ENCODE measurements at regions not wholly inside any gene's neighbourhood (a gene's known extent, or its start where the extent isn't known, plus 50 kb on each side); places are given as distances from the start of the nearest gene placed in this dataset.
"Not testable (repeated sequence)": the region's sequence is repeated elsewhere in the genome, so short reads cannot be mapped to it uniquely, and the experiment has no call there.

DNA sequence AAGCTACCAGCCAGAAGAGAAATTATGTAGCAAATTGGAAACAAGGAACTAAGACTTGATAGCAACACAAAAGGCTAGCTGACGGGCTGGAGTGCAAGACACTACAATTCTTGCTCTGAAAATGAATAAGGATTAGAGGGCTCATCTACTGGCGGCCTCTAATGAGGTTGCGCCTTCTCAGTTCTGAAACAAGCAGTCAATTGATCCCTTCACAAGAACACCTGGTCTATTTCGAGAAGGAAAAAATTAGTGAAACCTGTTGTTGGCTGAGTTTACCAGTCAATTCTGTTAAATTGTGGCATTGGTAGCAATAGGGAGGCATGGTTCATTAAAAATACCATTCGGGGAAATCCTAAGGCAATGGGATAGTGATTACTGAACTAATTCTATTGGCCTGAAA lies 74.8 kb upstream of the JARID2 start:
- no peak for DNase-seq

DNA sequence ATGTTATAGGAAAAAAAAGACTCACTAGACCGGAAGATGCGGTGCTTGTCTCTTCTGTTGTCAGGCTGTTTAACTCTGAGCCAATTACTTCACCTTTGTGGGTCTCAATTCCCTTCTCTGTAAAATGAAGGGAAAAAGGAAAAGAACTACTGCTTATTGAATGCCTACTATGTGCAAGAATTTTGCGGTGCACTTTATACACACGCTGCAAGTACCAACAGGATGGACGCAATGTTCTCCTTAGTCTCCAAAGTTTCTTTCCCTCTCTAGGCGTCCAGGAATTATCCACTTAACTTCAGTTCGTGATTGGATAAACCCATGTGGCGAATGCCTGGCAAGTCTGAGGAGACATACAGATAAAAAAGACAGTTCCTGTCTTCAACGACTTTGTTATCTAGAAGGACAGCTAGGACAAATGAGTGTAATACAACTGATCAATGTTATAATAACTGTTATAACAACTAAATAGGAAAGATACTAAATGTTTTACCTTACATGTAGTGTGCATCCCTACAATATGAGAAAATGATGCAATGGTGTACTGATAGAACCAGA lies 69.0 kb upstream of the JARID2 start:
- no peak for DNase-seq

DNA sequence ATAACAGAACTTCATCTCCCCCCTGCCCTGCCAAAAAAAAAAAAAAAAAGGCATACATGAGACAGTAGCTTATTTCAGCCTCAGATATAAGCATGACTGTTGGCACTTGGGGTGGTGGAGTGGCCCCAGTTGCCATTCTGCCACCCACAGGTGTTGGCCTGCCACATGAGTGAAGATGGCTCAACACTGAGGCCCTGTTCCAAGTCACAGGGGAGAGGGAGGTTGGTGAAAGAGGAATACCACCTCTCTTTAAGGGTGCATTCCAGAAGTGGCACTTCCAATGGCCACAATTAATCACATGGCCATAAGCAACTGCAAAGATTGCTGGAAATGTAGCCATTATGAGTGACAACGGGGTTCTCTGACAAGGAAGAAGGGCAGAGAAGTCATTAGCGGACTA lies 61.9 kb upstream of the JARID2 start:
- no peak for DNase-seq

DNA sequence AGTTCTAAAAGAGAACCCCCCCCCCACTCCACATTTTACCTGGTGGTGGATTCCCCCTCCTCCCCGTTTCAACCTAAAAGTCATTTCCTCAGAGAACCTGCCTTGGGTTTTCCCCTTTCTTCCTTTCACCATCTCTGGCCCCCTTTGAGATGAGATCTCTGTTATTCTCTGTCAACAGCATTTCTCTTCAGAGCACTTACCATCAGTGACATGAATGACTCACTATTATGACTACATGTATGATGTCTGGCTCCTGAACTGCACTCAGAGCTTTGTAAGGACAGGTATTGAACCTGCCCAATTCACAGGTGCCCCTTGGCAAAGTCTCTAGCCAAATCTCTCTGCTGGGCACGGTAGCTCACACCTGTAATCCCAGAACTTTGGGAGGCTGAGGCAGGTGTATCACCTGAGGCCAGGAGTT lies 61.4 kb upstream of the JARID2 start:
- no peak for DNase-seq

DNA sequence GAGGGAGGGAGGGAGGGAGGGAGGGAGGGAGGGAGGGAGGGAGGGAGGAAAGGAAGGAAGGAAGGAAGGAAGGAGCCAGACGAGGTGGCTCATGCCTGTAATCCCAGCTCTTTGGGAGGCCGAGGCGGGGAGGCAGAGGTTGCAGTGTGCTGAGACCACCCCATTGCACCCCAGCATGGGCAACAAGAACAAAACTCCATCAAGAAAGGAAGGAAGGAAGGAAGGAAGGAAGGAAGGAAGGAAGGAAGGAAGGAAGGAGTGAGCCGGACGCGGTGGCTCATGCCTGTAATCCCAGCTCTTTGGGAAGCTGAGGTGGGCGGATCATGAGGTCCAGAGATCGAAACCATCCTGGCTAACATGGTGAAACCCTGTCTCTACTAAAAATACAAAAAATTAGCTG lies 60.8 kb upstream of the JARID2 start:
- not testable (repeated sequence) for DNase-seq

DNA sequence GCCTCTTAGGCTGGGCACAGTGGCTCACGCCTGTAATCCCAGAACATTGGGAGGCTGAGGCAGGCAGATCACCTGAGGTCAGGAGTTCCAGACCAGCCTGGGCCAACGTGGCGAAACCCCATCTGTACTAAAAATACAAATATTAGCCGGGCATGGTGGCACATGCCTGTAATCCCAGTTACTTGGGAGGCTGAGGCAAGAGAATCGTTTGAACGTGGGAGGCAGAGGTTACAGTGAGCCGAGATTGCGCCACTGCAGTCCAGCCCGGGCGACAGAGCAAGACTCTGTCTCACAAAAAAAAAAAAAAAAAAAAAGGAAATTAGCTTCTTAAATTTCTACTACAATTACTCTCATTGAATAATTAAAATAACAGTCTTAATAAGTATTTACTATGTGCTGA lies 52.4 kb upstream of the JARID2 start:
- not testable (repeated sequence) for DNase-seq

DNA sequence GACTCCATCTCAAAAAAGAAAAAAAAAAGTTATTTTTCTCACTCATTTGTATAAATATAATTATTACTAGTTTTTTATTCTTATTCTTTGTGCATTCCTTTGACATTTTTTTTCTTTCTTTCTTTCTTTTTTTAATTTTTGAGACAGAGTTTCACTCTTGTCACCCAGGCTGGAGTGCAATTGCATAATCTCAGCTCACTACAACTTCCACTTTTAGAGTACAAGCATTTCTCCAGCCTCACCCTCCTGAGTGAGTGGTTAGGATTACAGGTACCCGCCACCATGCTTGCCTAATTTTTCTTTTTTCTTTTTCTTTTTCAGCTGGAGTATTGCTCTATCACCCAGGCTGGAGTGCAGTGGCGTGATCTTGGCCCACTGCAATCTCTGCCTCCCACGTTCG lies 51.4 kb upstream of the JARID2 start:
- DNase-seq, result no peak

All from right lung (tissue), 2 donors.